ENCODE measurements at regions not wholly inside any gene's neighbourhood (a gene's known extent, or its start where the extent isn't known, plus 50 kb on each side); places are given as distances from the start of the nearest gene placed in this dataset.

GRCh38 chr9:118569148-118569547, 800.1 kb downstream of the BRINP1 start:
- TF ChIP-seq GLIS3 (CRISPR knock-in tag; IDR thresholded peaks at IDR 0.05) (no peak), BACH2 (CRISPR knock-in tag; IDR thresholded peaks at IDR 0.05; ENCODE audit: borderline replicate concordance) (no peak)
- TF ChIP-seq, protein P1, sequence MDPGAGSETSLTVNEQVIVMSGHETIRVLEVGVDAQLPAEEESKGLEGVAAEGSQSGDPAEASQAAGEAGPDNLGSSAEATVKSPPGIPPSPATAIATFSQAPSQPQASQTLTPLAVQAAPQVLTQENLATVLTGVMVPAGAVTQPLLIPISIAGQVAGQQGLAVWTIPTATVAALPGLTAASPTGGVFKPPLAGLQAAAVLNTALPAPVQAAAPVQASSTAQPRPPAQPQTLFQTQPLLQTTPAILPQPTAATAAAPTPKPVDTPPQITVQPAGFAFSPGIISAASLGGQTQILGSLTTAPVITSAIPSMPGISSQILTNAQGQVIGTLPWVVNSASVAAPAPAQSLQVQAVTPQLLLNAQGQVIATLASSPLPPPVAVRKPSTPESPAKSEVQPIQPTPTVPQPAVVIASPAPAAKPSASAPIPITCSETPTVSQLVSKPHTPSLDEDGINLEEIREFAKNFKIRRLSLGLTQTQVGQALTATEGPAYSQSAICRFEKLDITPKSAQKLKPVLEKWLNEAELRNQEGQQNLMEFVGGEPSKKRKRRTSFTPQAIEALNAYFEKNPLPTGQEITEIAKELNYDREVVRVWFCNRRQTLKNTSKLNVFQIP (CRISPR knock-in tag; IDR thresholded peaks at IDR 0.05; ENCODE audit: borderline replicate concordance, low read depth) = no peak
